SW 1271 (cell line): ENCODE measurements at regions not wholly inside any gene's neighbourhood (a gene's known extent, or its start where the extent isn't known, plus 50 kb on each side); places are given as distances from the start of the nearest gene placed in this dataset.

Experiments
- DNase-seq, 2 experiments: peaks; one replicate each; lab custom pipeline; 2025; lab: John Stamatoyannopoulos, UW

GRCh38 chr12:131486451-131487230 is 224.2 kb upstream of the SFSWAP start:
- no peak for DNase-seq

- no peak for DNase-seq
Observed at GRCh38 chr12:131487388-131488124, 223.3 kb upstream of the SFSWAP start.

- DNase-seq = no peak
Observed at GRCh38 chr12:131489718-131490117, 221.2 kb upstream of the SFSWAP start.

- DNase-seq = no peak
Observed at GRCh38 chr12:131491155-131491554, 219.7 kb upstream of the SFSWAP start.

- DNase-seq = no peak
Observed at GRCh38 chr12:131491916-131492490, 218.9 kb upstream of the SFSWAP start.

- no peak for DNase-seq
Observed at GRCh38 chr12:131493068-131493826, 217.6 kb upstream of the SFSWAP start.

GRCh38 chr12:131494216-131494615 is 216.7 kb upstream of the SFSWAP start:
- DNase-seq = no peak

GRCh38 chr12:131494741-131495524 is 216.0 kb upstream of the SFSWAP start:
- no peak for DNase-seq

- no peak for DNase-seq
Observed at GRCh38 chr12:131497966-131498365, 212.9 kb upstream of the SFSWAP start.

GRCh38 chr12:131499160-131499863 is 211.6 kb upstream of the SFSWAP start:
- DNase-seq = no peak

GRCh38 chr12:131499864-131500190 is 211.1 kb upstream of the SFSWAP start:
- no peak for DNase-seq

GRCh38 chr12:131500564-131500963 is 210.3 kb upstream of the SFSWAP start:
- no peak for DNase-seq

- DNase-seq = no peak
Observed at GRCh38 chr12:131505561-131505960, 205.3 kb upstream of the SFSWAP start.

GRCh38 chr12:131506426-131506825 is 204.5 kb upstream of the SFSWAP start:
- DNase-seq = no peak

- DNase-seq = no peak
Observed at GRCh38 chr12:131507094-131507493, 203.8 kb upstream of the SFSWAP start.

GRCh38 chr12:131507881-131508280 is 203.0 kb upstream of the SFSWAP start:
- DNase-seq = no peak

GRCh38 chr12:131509701-131510100 is 201.2 kb upstream of the SFSWAP start:
- no peak for DNase-seq

GRCh38 chr12:131510431-131510830 is 200.5 kb upstream of the SFSWAP start:
- no peak for DNase-seq

- DNase-seq = peak; percentile 42 to 51
Observed at GRCh38 chr12:131511391-131511802, 199.5 kb upstream of the SFSWAP start.

- no peak for DNase-seq
Observed at GRCh38 chr12:131511803-131512561, 198.9 kb upstream of the SFSWAP start.
